HG02973 (cell line): ENCODE measurements at regions not wholly inside any gene's neighbourhood (a gene's known extent, or its start where the extent isn't known, plus 50 kb on each side); places are given as distances from the start of the nearest gene placed in this dataset.
"Not testable (repeated sequence)": the region's sequence is repeated elsewhere in the genome, so short reads cannot be mapped to it uniquely, and the experiment has no call there.

Source experiments
- ATAC-seq: cut with Tn5 transposase; IDR thresholded peaks from one replicate; pipeline ENCODE4 v1.9.1; 2021; ENCODE audit warnings: moderate library complexity; ENCODE audit not compliant: unreplicated experiment

DNA sequence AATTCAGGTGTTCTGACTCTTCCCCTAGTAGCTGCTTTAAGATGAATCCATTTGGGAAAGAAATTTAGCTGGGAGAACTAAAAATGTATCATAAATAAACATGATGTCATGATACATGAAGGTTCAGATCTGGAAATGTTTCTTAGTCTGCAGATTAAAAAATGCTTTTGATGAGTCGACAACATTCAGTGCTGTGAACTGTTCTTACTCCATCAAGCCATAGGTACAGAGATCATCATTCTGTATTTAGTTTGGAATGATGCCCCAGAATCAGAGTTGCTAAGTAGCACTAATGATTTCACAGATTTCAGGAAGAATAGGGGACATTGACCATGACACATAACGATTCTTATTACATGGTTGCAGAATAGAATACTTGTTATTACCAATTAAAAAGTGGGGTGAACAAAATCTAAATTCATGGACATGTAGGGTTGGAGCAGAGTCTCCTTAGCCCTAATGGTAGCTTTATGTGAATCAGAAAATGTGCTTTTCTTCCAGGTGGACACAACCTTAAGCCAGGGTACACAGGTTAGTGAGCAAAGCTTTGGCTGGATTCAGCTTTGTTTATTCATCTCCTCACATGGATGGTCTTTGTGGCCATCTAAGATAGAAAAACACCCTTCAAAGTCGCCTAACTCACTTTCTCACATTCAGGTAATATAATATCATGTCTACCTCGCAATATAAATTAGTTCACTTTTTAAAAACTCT lies 205.4 kb upstream of the SEL1L start:
- no peak for ATAC-seq

DNA sequence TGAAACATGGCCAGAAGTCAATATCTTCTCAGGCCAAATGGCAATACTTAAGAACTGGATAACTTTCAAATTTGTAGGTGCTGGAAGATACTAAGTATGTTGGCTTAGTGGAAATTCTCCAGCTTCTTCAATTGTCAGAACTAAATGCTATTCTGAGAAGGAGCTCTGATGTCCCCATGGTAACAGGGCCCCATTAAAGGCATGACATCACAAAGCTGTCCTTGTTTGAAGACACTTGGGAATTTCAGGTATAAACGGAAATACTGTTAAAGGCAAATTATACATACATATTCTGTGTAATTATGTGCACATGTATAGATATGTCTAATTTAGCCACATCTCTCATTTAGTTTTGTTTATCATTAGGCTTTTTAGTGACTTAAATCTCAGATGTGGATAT lies 210.0 kb upstream of the SEL1L start:
- no peak for ATAC-seq

DNA sequence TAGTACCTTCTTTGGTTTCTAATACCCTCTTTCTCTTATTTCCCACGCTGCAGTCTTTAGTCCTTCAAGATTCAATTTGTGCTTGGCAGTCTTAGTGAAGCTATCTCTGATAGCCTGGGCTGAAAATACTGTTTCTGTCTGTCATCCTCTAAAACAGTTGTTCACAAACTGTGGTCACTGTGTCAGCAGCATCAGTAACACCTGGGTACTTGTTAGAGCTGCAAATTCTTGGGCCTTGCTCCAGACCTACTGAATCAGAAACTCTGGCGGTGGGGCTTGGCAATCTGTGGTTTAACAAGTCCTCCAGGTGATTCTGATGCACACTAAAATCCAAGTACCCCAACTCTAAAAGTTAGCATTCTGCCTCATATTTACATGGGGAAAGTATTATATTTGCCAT lies 217.5 kb upstream of the SEL1L start:
- no peak for ATAC-seq

DNA sequence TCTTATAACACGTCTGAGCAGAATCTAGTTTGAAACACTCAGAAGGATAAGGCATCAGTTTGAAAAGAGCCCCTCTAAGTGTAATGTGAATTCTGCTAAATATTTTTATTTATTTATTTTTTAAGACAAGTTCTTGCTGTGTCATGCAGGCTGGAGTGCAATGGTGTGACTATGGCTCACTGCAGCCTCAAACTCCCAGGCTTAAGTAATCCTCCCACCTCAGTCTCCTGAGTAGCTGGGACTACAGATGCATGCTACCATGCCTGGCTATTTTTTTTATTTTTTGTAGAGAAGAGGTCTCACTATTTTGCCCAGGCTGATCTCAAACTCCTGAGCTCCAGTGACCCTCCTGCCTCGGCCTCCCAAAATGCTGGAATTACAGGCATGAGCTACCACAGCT lies 225.9 kb upstream of the SEL1L start:
- ATAC-seq, result no peak

DNA sequence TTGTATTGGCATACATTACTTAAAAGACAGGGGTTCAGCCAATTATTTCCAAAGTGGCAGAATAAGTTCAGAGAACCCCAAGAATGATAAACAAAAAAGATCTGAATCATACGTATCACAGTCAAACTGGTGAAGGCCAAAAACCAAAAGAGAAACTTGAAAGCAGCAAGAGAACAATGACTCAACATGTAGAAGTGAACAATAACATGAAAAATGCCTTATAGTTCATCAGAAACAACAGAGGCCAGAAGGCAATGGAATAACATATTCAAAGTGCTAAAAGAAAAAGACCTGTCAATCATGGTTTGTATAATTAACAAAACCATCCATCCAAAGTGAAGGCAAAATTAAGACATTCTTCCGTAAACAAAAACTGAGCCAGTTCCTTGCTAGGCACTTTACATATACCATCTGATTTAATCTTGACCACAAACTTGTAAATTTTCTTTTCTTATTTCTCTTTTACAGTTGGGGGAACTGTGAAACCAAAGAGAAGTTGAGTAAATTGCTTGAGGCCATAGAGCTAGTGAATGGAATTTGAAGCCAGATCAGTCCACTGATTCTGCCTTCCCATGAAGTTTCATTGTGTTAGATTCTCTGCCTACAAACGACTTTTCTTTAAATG lies 232.1 kb upstream of the SEL1L start:
- no peak for ATAC-seq

DNA sequence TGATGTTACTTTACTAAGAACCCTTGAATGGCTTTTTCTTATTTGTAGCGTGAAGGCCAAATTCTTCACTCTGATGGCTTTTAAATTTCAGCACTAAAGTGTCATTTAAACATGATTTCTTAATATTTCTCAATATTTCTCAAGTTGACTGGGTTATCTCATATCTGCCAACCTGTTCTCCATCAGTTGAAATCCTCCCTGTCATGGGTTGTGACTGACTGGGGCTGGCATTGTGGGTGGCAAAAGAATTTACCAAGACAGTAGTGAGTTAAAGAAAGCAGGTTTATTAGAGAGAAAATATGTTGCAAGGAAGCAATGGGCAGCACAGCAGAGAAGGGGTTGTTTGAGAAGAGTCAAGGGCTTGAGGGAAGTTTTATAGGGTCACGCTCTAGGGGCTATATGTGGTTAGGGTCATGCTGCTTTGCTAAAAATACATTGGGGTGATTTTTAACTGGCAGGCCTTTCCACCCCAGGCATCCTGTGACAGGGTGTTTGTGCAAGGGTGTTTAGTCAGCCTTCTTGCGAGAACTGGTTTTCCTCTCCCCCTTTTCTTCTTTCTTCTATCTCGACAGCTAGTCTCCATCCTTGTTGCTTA lies 232.8 kb upstream of the SEL1L start:
- ATAC-seq, result no peak

DNA sequence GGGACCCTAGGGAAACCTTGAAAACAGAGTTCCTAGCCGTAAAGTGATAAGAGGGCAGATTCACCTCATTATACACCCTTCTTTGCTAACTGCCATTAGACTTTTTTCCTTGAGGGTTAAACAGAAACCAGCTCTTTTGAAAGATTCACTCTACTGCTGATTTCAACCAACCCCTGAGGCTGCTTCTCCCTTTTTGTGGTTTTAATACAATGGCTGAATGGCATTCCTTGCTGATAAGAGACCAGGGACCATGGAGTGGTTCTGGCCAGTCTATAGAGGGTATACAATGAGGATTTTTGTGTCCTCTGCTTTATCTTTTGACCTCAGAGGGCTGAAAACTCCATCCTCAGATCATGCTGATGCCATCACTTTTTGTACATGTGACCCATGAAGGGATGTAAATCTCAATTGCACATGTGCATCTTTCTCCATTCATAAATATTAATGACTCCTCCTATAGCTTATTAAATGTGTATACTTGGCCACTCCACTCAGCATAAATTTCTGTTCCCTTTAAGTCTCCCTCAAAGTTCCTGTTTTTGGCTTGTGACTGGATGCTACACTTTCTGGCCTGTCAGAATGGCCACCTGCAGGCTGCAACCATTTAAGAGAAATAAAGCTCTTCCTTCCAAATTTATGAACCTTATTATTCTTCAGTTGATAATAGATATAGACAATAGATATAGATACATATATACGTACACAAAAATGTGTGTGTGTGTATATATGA lies 233.8 kb upstream of the SEL1L start:
- no peak for ATAC-seq

DNA sequence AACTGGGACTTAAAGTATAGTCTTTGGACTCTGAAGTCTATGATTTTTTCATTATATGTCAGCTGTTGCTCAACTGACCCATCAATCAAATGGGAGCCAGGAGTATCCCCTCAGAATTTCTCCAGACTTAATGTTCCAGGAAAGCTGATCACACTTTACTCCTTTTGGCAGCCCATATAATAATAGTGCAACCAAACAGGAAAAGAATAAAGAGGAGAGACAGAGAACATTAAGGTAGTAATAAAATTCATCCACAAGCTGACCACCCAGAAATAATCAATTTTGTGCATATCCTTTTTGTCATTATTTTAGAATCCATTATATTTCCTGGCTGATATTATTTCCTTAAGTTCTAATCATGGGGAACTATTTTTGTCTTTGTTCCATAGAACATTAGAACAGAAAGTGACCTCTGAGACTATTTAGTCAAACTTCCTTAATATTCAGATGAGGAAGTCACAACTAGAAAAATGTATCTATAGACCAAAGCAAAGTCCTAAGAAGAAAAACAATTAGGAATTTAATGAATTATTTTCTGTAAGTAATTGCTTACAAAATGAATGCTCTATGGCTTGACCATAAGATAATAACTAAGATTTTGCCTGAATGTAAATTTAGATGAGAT lies 238.1 kb upstream of the SEL1L start:
- no peak for ATAC-seq

DNA sequence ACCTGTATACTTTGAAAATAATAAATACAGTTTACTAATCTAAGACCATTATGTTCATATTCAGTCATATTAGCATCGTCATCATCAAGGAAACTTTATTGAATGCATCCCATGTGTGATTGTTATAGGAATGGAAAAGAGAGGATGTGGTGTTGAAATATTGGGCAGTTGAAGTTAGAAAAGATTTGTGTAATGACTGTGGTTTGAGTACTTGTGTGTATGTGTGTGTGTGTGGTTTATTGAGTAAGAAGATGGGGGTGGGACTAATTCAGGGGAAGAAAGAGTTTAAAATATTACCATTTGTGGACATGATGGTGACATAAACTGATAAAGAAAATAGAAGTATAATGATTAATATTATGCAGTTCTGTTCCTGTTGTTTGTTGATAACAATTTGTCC lies 238.7 kb upstream of the SEL1L start:
- ATAC-seq, result no peak

DNA sequence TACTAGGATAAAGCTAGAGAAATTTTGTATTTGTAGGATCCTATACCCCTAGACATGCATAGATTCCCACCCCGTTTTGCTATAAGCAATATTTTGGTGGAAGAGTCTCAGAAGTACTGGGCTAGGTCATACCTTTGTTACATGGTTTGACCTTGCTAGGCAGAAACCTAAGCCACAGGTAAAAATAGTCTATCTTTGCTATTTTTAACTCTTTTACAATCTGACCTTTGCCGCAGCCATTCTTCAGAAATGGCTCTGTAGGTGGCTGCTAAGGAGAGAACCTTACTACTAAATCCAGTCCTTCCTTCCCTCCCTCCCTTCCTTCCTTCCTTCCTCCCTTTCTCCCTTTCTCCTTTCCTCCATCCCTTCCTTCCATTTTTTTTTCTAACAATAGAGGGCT lies 242.9 kb upstream of the SEL1L start:
- ATAC-seq, result no peak

DNA sequence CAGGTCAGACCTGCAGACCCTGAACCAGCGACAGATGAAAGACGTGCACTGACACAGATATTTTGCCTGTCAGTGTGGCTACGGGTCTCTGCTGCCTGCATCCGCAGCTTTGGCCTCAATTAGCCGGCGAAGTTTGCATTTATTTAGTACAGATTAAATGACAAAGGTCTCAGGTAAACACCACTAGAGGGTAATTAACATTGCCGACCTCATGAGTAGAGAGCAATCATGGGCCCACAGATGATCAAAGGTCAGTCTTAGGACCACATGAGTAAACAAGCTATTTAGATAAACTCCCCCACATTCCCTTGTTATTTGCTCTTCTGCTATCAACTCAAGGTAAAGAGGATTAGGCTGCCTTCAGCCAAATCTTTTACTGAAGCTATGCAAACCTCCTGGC lies 248.1 kb upstream of the SEL1L start:
- ATAC-seq, result not testable (repeated sequence)

DNA sequence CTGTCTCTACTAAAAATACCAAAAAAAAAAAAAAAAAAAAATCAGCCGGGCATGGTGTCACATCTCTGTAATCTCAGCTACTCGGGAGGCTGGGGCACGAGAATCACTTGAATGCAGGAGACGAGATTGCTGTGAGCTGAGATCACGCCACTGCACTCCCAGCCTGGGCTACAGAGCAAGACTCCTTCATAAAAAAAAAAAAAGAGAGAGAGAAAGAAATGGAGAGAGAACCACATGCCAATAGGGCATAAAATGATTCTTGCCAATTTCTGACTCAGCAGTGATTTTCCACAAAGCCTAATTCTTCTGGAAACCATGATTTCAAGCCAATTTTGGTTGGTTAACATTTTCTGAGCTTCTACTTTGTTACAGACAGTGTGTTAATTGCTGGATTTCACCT lies 250.4 kb upstream of the SEL1L start:
- ATAC-seq, result no peak

DNA sequence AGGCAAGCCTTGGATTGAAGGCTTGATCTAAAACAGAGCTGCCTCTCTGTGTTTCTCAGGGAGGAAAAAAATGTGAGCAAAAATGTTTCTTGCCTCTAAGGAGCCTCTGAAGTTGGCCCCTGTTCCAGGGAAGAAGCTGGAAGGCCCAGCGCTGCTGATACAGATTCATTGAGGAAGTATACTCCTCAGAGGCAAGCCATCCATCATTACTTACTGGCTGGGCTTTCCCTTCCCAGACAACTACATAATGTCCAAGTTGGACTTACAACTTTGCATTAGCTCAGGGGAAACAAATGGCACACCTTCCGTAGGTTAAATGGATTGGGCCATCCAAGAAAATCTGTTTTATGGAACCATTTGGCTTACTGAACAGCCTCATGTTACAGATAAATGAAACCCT lies 263.7 kb upstream of the SEL1L start:
- no peak for ATAC-seq

DNA sequence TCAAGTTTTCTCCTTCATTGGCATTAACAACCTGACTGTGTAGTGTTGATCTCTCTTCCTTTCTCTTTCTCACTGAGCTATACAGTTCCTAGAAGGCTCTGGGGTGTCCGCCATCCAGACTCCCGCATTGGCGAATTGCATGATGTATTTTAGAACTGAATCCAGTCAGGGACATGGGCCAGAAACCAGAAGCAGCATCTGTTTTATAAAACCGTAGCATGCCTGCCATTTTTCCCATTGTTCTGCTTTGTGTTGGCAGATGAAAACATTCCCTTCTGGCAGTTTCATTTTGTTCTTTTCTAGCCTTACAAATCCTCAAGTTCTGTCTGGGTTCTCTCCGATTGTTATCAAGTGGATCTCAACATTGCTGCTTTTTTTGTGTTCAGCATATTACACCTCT lies 268.3 kb upstream of the SEL1L start:
- no peak for ATAC-seq

DNA sequence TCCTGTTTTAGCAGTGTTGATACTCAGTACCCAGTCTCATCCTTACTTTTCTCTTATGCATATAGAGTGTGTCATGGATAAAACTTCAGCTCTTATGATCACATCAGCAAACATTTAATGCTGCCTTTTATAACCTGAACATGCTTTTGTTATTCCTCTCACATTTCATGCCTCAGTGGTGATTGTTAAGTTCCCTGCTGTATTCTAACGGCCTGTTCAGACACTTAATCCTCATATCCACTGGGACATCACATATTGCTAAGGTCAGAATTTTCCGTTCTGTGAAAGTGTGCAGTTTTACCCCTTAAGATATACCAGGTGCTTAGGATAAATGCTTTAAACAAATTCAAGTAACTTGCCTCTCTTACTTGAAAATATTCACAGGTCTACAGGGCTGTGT lies 268.7 kb upstream of the SEL1L start:
- ATAC-seq, result no peak

DNA sequence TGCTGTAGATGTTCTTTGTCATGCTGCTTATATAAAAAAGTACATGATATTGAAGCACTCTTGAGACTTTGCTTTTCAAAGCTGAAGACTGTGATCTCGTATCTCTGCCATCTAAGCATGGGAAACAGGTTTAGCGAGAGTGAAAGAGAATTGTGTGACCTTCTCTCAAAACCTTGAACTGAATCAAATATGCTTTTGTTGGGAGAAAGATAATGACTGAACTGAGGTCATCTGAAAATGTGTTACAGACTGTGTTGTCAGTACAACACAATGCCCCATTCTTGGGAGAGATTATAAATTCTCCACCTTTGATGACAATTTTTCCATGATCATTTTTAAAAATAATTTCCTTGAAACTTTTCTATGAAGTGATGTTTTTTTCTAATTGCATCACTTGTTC lies 272.1 kb upstream of the SEL1L start:
- no peak for ATAC-seq

DNA sequence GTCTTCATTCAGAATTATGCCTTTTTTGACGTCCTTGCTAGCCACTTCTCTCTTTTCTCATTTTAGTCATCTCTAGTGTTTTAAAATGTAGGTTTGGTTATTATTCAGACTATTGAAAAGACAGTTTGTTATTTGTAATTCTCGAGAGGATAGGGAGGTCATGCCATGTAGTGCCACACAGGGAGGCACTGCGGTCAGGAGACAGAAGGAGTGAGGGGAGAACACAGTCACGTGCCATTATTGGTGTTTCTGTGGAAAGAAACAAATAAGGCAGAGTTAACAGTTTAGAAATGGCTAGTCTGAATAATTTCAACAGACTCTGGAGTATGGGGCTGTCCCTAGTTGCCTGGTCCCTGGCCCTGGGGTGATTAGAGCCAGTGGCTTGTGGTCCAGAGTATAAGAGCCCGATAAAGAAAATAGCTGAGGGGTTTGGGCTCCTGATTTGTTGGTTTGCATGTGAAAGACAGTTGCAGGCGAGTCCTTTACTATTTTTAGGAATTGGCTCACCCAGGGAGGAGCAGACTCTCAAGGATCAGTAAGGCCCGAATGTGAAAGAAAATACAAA lies 278.1 kb upstream of the SEL1L start:
- ATAC-seq, result no peak

DNA sequence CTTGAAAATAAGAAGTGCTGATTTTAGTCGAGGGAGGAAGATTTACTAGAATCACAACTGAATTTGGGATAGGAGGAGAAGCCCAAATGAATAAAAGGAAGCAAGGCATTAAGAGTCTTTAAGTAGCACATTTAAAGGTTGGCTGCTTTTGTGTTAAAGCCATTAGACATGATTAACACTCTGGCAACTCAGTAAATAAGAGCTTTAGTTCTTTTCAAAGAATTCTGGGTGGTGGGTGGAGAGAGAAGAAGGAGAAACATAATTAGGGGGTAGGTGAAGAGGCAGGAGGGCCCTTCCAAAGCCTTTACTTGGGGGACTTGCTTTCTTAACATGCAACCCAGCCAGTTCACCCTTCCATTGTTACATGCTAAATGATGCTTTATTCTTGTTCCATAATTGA lies 284.6 kb upstream of the SEL1L start:
- ATAC-seq, result no peak

DNA sequence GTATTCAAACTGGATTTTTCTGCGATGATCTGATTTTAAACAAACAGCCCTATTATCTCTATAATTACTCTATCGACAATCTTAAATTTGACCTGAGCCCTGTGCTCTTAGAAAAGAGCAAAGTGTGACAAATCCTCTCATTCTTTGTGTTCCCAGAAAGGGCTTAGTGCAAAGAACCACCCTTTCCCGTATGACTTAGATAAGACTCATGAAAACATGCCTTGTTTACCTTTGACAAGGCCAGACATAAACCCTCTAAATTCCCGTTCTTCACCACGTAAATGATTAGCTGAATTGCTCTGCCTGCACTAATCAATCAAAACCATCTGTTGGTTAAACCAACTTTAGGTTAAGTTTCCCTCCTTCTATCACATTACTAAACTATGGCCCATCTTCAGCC lies 285.7 kb upstream of the SEL1L start:
- no peak for ATAC-seq

DNA sequence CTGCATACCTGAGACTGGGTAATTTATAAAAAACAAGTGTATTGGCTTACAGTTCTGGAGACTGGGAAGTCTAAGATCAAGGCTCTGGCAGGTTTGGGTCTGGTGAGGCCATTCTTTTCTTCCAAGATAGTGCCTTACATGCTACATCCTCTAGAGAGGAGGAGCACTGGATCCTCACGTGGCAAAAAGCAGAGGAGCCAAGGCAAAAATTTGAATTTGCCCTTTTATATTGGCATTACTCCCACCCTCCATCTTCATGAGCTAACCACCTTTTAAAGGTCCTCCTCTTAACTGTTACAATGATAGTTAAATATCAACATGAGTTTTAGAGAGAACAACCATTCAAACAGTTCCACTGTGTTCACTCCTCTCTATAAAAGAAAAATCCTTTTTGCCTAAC lies 286.3 kb upstream of the SEL1L start:
- no peak for ATAC-seq

DNA sequence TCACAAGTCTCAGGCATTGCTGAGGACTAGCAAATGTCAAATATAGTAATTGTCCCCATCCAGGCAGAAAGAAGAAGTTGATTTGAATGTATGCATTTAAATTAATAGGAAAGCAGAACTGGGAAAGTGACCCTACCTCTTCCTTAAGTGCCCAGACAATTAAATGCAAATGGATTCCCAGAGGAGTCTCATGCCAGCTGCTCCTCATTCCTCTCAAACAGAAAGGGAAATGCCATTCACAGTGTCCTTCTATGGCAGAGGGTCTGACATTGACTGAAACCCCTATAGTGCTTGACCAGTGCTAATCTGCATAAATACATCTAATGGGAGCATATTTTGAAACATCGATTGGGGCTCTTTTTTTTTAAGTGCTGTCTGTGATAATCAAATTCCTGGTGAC lies 292.4 kb upstream of the SEL1L start:
- no peak for ATAC-seq
